GM12892 (cell line): ENCODE measurements at regions not wholly inside any gene's neighbourhood (a gene's known extent, or its start where the extent isn't known, plus 50 kb on each side); places are given as distances from the start of the nearest gene placed in this dataset.

Source experiments
- DNase-seq: peaks from one replicate; pipeline ENCODE4 v3.0.0; 2011; ENCODE audit not compliant: insufficient read length
- FAIRE-seq: peaks from 2 replicates; lab custom pipeline; 2011; peaks lifted over from hg19 to GRCh38; lab: Jason Lieb, UNC
- POLR2A ChIP-seq: IDR thresholded peaks from 2 replicates; pipeline ENCODE4 v1.6.1; 2011; ENCODE audit warnings: low read depth, low read length, control low read depth
- POLR2AphosphoS5 ChIP-seq: IDR thresholded peaks from 2 replicates; pipeline ENCODE4 v1.6.1; 2011; ENCODE audit warnings: low read depth, low read length, control low read depth
- TAF1 ChIP-seq: IDR thresholded peaks from 2 replicates; pipeline ENCODE4 v1.6.1; 2011; ENCODE audit warnings: low read depth, mild to moderate bottlenecking, control low read depth, low read length, borderline replicate concordance

- no peak for TF ChIP-seq POLR2A
- no peak for TF ChIP-seq POLR2AphosphoS5
- TF ChIP-seq TAF1 = no peak
- DNase-seq (no peak), FAIRE-seq (no peak)
These were observed 178.0 kb upstream of the FN1 start for GRCh38 chr2:215613888-215614287.

- DNase-seq (no peak), FAIRE-seq (no peak)
- TF ChIP-seq POLR2A (no peak), TAF1 (no peak), POLR2AphosphoS5 (no peak)
These were observed 177.4 kb upstream of the FN1 start for GRCh38 chr2:215613280-215613679.

- no peak for FAIRE-seq
- no peak for TF ChIP-seq TAF1
- no peak for TF ChIP-seq POLR2A
- no peak for TF ChIP-seq POLR2AphosphoS5
- no peak for DNase-seq
These were observed 176.9 kb upstream of the FN1 start for GRCh38 chr2:215612786-215613185.

- FAIRE-seq (no peak), DNase-seq (no peak)
These were observed 175.9 kb upstream of the FN1 start for GRCh38 chr2:215611609-215612386.

GRCh38 chr2:215609089-215610032, 173.5 kb upstream of the FN1 start:
- TF ChIP-seq POLR2AphosphoS5 = no peak
- TF ChIP-seq TAF1 = no peak
- DNase-seq (no peak), FAIRE-seq (no peak)

More at GRCh38 chr2:215611609-215612386, 175.9 kb upstream of the FN1 start:
- no peak for TF ChIP-seq TAF1
- no peak for TF ChIP-seq POLR2AphosphoS5
- TF ChIP-seq POLR2A = no peak

- no peak for TF ChIP-seq POLR2AphosphoS5
- no peak for TF ChIP-seq POLR2A
- TF ChIP-seq TAF1 = no peak
- no peak for DNase-seq
- FAIRE-seq = no peak
These were observed 171.9 kb upstream of the FN1 start for GRCh38 chr2:215607766-215608165.

- DNase-seq (no peak), FAIRE-seq (no peak)
- no peak for TF ChIP-seq TAF1
- TF ChIP-seq POLR2A = no peak
- TF ChIP-seq POLR2AphosphoS5 = no peak
These were observed 170.4 kb upstream of the FN1 start for GRCh38 chr2:215606219-215606618.

GRCh38 chr2:215605214-215605613, 169.3 kb upstream of the FN1 start:
- FAIRE-seq = no peak

GRCh38 chr2:215604606-215605005, 168.7 kb upstream of the FN1 start:
- TF ChIP-seq POLR2A (no peak), POLR2AphosphoS5 (no peak), TAF1 (no peak)
- FAIRE-seq = no peak

More at GRCh38 chr2:215605214-215605613, 169.3 kb upstream of the FN1 start:
- TF ChIP-seq TAF1 (no peak), POLR2AphosphoS5 (no peak), POLR2A (no peak)
- DNase-seq = no peak

GRCh38 chr2:215603440-215603839, 167.6 kb upstream of the FN1 start:
- TF ChIP-seq POLR2AphosphoS5 (no peak), TAF1 (no peak), POLR2A (no peak)
- no peak for DNase-seq
- no peak for FAIRE-seq

More at GRCh38 chr2:215604606-215605005, 168.7 kb upstream of the FN1 start:
- no peak for DNase-seq

GRCh38 chr2:215602997-215603396, 167.1 kb upstream of the FN1 start:
- TF ChIP-seq TAF1 = no peak
- no peak for TF ChIP-seq POLR2A
- TF ChIP-seq POLR2AphosphoS5 = no peak
- no peak for FAIRE-seq

More at GRCh38 chr2:215602997-215603396, 167.1 kb upstream of the FN1 start:
- no peak for DNase-seq
